GM12878 (cell line): ENCODE measurements at regions not wholly inside any gene's neighbourhood (a gene's known extent, or its start where the extent isn't known, plus 50 kb on each side); places are given as distances from the start of the nearest gene placed in this dataset.
A peak's percentile ranks its signal among the peaks of the same experiment; 100 is the strongest.

Source experiments
- ATAC-seq: fragments of 200-7000 bp; cut with Tn5 transposase; 3 replicates; pipeline ENCODE4 v1.9.1; 2020; ENCODE audit warnings: mild to moderate bottlenecking, moderate library complexity
- BruUV-seq: library from RNA; stranded (reverse); fragments of 400-500 nt; replicated peaks from 2 replicates; lab custom pipeline; 2021; lab: Mats Ljungman, UMichigan
- CTCF ChIA-PET: fragments of 300-600 bp; sonication (Branson Sonifier 250); formaldehyde crosslinking; extraction: SDS; loops from one replicate; lab custom pipeline; 2021; ENCODE audit warnings: inconsistent platforms; lab: Yijun Ruan, JAX
- POLR2A ChIA-PET: fragments of 350-600 bp; formaldehyde crosslinking; extraction: SDS; loops from one replicate; lab custom pipeline; 2021; ENCODE audit warnings: inconsistent platforms; lab: Charles Lee
- RAD21 ChIA-PET: fragments of 300-600 bp; sonication (Branson Sonifier 250); formaldehyde crosslinking; loops from one replicate; lab custom pipeline; 2023; ENCODE audit warnings: antibody characterized with exemption; ENCODE audit not compliant: unreplicated experiment; lab: Charles Lee
- SMC1A ChIA-PET: fragments of 300-600 bp; sonication (Branson Sonifier 250); formaldehyde crosslinking; loops from one replicate; lab custom pipeline; 2023; ENCODE audit not compliant: unreplicated experiment, uncharacterized antibody; lab: Charles Lee
- DNase-seq: peaks from one replicate; pipeline ENCODE4 v3.0.0-alpha.2; 2011; ENCODE audit warnings: low read depth, low spot score
- FAIRE-seq: peaks from 3 replicates; lab custom pipeline; 2011; peaks lifted over from hg19 to GRCh38; lab: Jason Lieb, UNC
- H2AFZ ChIP-seq: 2 replicates; pipeline ENCODE4 v1.6.0; 2011; ENCODE audit warnings: low read depth, low read length, control low read depth; ENCODE audit not compliant: control insufficient read depth
- H3K27ac ChIP-seq: 2 replicates; pipeline ENCODE4 v1.5.1; 2011; ENCODE audit warnings: control low read depth; ENCODE audit not compliant: control insufficient read depth, insufficient read depth
- H3K27me3 ChIP-seq, 2 experiments: replicated peaks in 1 of 2; 2 replicates each; pipeline versions ENCODE4 v1.6.0 to v1.6.1; 2011; ENCODE audit warnings: low read length in 1 of 2; ENCODE audit not compliant: control insufficient read depth in 2 of 2, insufficient read depth in 2 of 2
- H3K36me3 ChIP-seq, 2 experiments: 2 replicates each; pipeline ENCODE4 v1.5.1; 2011; ENCODE audit warnings: low read length in 1 of 2; ENCODE audit not compliant: control insufficient read depth in 2 of 2, insufficient read depth in 2 of 2
- H3K4me1 ChIP-seq: 2 replicates; pipeline ENCODE4 v1.6.1; 2011; ENCODE audit warnings: mild to moderate bottlenecking, low read length, moderate library complexity, mixed read lengths; ENCODE audit not compliant: control insufficient read depth, insufficient read depth
- H3K4me2 ChIP-seq: 2 replicates; pipeline ENCODE4 v1.6.0; 2011; ENCODE audit warnings: control low read depth; ENCODE audit not compliant: control insufficient read depth, insufficient read depth
- H3K4me3 ChIP-seq: fragments of 200-600 bp; sonication (generic); 2 replicates; pipeline ENCODE4 v1.5.1; 2016
- H3K79me2 ChIP-seq: 2 replicates; pipeline ENCODE4 v1.6.0; 2011; ENCODE audit warnings: low read length; ENCODE audit not compliant: control insufficient read depth, insufficient read depth
- H3K9ac ChIP-seq: 2 replicates; pipeline ENCODE4 v1.8.0; 2011; ENCODE audit warnings: low read length, control low read depth, mixed read lengths; ENCODE audit not compliant: control insufficient read depth, insufficient read depth
- H3K9me3 ChIP-seq: replicated peaks from 3 replicates; pipeline ENCODE4 v1.5.1; 2011; ENCODE audit warnings: mild to moderate bottlenecking, low read length; ENCODE audit not compliant: control insufficient read depth, insufficient read depth
- H4K20me1 ChIP-seq: 2 replicates; pipeline ENCODE4 v1.6.0; 2011; ENCODE audit not compliant: control insufficient read depth, insufficient read depth
- BACH1 ChIP-seq: fragments of 450-650 bp; IDR thresholded peaks from 2 replicates; pipeline ENCODE4 v1.6.1; 2017; ENCODE audit warnings: mild to moderate bottlenecking, borderline replicate concordance
- BCL3 ChIP-seq: IDR thresholded peaks from 2 replicates; pipeline ENCODE4 v1.6.1; 2011; ENCODE audit warnings: borderline replicate concordance, low read depth, mild to moderate bottlenecking, moderate library complexity, low read length; ENCODE audit not compliant: insufficient read depth, poor library complexity, severe bottlenecking
- BMI1 ChIP-seq: fragments of 450-650 bp; IDR thresholded peaks from 2 replicates; pipeline ENCODE4 v1.6.1; 2016; ENCODE audit warnings: mild to moderate bottlenecking, moderate library complexity, borderline replicate concordance
- E2F4 ChIP-seq: IDR thresholded peaks from 2 replicates; pipeline ENCODE4 v1.6.1; 2012; ENCODE audit warnings: low read depth, low read length, improper control_type of control experiment
- EP300 ChIP-seq, 2 experiments: fragments of 150-350 bp in 1 of 2; IDR thresholded peaks; 2 replicates each; pipeline ENCODE4 v1.6.1; 2011 to 2012; ENCODE audit warnings: low read depth in 2 of 2, low read length in 2 of 2, borderline replicate concordance in 1 of 2, improper control_type of control experiment in 1 of 2, inconsistent platforms in 1 of 2; ENCODE audit not compliant: control insufficient read depth in 1 of 2
- FOXK2 ChIP-seq: fragments of 450-650 bp; IDR thresholded peaks from 2 replicates; pipeline ENCODE4 v1.6.1; 2017; ENCODE audit warnings: mild to moderate bottlenecking, moderate library complexity
- STAT1 ChIP-seq: fragments of 450-650 bp; conservative IDR thresholded peaks from 2 replicates; pipeline ENCODE4 v1.6.1; 2014; ENCODE audit warnings: antibody characterized with exemption, mild to moderate bottlenecking
- WGBS: methylation state at CpG from one replicate; pipeline ENCODE4 v1.1.6; 2016; ENCODE audit warnings: low lambda C conversion rate; ENCODE audit not compliant: insufficient replicate concordance, insufficient coverage; ENCODE audit errors: missing lambda C conversion rate; 5-methylcytosine and 5-hydroxymethylcytosine counted together
- in situ Hi-C: fragments of 300-500 bp; cut with MboI; formaldehyde crosslinking; loops from 9 replicates; pipeline ENCODE4 v1.14.3; 2018; ENCODE audit warnings: mixed read lengths
- intact Hi-C: fragments of 100-400 bp; cut with micrococcal nuclease; formaldehyde crosslinking; loops from one replicate; pipeline ENCODE4 v1.14.2; 2022; ENCODE audit not compliant: unreplicated experiment
- TF ChIP-seq, protein P1 (sequence below): IDR thresholded peaks from 2 replicates; pipeline ENCODE4 v1.6.1; 2012; ENCODE audit warnings: low read length, inconsistent platforms

- TF ChIP-seq E2F4 (no peak), EP300 (IDR thresholded peaks at IDR 0.05; ENCODE audit: borderline replicate concordance in 1 of 2, control insufficient read depth in 1 of 2, low read depth in 2 of 2, low read length in 2 of 2) (no peak), FOXK2 (no peak), BACH1 (no peak), BMI1 (no peak)
- TF ChIP-seq, protein P1, sequence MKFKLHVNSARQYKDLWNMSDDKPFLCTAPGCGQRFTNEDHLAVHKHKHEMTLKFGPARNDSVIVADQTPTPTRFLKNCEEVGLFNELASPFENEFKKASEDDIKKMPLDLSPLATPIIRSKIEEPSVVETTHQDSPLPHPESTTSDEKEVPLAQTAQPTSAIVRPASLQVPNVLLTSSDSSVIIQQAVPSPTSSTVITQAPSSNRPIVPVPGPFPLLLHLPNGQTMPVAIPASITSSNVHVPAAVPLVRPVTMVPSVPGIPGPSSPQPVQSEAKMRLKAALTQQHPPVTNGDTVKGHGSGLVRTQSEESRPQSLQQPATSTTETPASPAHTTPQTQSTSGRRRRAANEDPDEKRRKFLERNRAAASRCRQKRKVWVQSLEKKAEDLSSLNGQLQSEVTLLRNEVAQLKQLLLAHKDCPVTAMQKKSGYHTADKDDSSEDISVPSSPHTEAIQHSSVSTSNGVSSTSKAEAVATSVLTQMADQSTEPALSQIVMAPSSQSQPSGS: no peak
These were observed 74.3 kb upstream of the SIPA1L2 start (continued) for GRCh38 chr1:232704256-232704655.

DNA sequence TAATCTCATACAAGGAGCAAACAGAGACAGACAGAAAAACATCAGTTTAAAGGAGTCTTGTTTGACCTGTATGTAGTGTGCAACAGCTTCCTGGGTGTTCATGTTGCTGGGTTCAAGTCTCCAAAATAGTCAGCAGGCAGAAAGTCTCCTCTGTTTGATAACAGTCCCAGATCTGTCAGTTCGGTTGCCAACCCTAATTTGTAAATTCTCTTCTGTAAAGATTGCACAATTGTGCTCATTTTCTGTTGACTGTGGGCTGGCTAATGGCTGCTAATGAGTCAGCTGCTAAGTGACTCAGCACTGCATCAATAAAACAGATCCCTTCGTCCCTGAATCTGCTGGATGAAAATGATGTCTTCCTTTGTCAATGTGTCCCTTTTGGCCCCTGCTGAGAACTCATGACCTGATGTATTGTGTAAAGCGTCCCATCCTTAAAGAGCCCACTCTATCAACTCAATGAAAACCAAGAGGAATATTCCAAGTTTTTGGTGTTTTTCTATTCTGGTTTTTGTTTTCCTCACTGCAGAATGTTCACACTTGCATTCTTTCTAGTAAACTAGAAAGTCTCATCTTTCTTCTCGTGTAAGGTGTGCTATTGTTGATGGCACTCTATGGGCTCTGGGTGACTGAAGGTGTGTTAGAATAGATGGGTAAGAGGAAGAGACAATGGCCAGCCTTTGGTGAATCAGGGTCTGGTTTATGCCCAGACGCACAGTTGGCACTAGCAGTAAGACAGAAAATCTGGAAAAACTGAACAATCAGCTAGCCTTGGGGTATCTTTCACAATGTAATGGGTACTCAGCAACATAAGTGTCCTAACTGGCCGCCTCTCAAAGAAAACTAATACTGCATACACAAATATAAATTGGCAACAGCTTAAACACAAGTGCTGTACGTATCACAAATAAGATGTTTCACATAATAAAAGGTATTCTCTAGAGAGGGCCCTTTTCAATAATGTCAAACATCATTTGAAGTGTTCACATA, 75.1 kb upstream of the SIPA1L2 start:
- 14% methylated on average over 7 of the region's 7 CpGs for WGBS
- in situ Hi-C loops: no loop called here
- Histone ChIP-seq H3K4me2 (no peak overlapping the region), H3K9ac (no peak overlapping the region), H3K9me3 (no peaks in the 10 kb centered on the region), H3K36me3 (no peaks in the 10 kb centered on the region), H3K27me3 (peaks cover 0 to 4% of the 10 kb centered on the region in 2 experiments; a peak in 2 of 4 replicates), H2AFZ (no peak overlapping the region), H3K79me2 (no peaks in the 10 kb centered on the region), H4K20me1 (no peaks in the 10 kb centered on the region), H3K4me1 (no peaks in the 10 kb centered on the region), H3K27ac (no peak overlapping the region), H3K4me3 (no peak overlapping the region)
- TF ChIP-seq STAT1: no peak
- TF ChIP-seq BCL3: peak; percentile 21
- DNase-seq (no peak), FAIRE-seq (no peak), ATAC-seq (no peak)
- RAD21 ChIA-PET: no interaction called here
- BruUV-seq: no TSS peak
- SMC1A ChIA-PET: no interaction called here
- CTCF ChIA-PET: no interaction called here
- intact Hi-C loops: no loop called here
- POLR2A ChIA-PET: no interaction called here
